Endodermal cell (in vitro differentiated cells): ENCODE measurements at regions not wholly inside any gene's neighbourhood (a gene's known extent, or its start where the extent isn't known, plus 50 kb on each side); places are given as distances from the start of the nearest gene placed in this dataset.

Experiments used
- DNase-seq: peaks from one replicate; pipeline ENCODE4 v3.0.0-alpha.2; 2017
- H3K27ac ChIP-seq: 2 replicates; pipeline ENCODE4 v1.5.1; 2013; ENCODE audit warnings: mild to moderate bottlenecking, low read depth, low read length, moderate library complexity
- H3K27me3 ChIP-seq: 2 replicates; pipeline ENCODE4 v1.6.1; 2013; ENCODE audit warnings: mild to moderate bottlenecking, low read length, moderate library complexity; ENCODE audit not compliant: insufficient read depth, control insufficient read depth, poor library complexity, severe bottlenecking
- H3K36me3 ChIP-seq: 2 replicates; pipeline ENCODE4 v1.7.0; 2013; ENCODE audit warnings: mild to moderate bottlenecking, low read length, moderate library complexity; ENCODE audit not compliant: control insufficient read depth, insufficient read depth
- H3K4me1 ChIP-seq: one replicate; pipeline ENCODE4 v1.7.0; 2013; ENCODE audit warnings: low read length; ENCODE audit not compliant: control insufficient read depth, insufficient read depth
- H3K4me3 ChIP-seq: 2 replicates; pipeline ENCODE4 v1.5.1; 2013; ENCODE audit warnings: mild to moderate bottlenecking, low read length, moderate library complexity
- H3K9ac ChIP-seq: 2 replicates; pipeline ENCODE4 v1.6.1; 2013; ENCODE audit warnings: mild to moderate bottlenecking, low read length, moderate library complexity; ENCODE audit not compliant: poor library complexity, severe bottlenecking; ENCODE audit errors: extremely low read depth
- H3K9me3 ChIP-seq: 2 replicates; pipeline ENCODE4 v1.6.1; 2013; ENCODE audit warnings: mild to moderate bottlenecking, low read length, moderate library complexity; ENCODE audit not compliant: control insufficient read depth
- H3K27ac Mint-ChIP-seq: 2 replicates; pipeline ENCODE4 v1.8.0; 2020; ENCODE audit warnings: mixed read lengths
- H3K27me3 Mint-ChIP-seq: 2 replicates; pipeline ENCODE4 v1.8.0; 2021; ENCODE audit warnings: mild to moderate bottlenecking, mixed read lengths; ENCODE audit not compliant: insufficient read depth
- H3K36me3 Mint-ChIP-seq: 2 replicates; pipeline ENCODE4 v1.8.0; 2020; ENCODE audit warnings: low read depth, mixed read lengths
- H3K4me1 Mint-ChIP-seq: 2 replicates; pipeline ENCODE4 v1.8.0; 2020; ENCODE audit warnings: mixed read lengths
- H3K4me3 Mint-ChIP-seq: 2 replicates; pipeline ENCODE4 v1.8.0; 2020; ENCODE audit warnings: mild to moderate bottlenecking, moderate library complexity, mixed read lengths
- H3K9me3 Mint-ChIP-seq: 2 replicates; pipeline ENCODE4 v1.8.0; 2020; ENCODE audit warnings: mild to moderate bottlenecking, mixed read lengths
- CTCF ChIP-seq: fragments of 200-600 bp; sonication (generic); conservative IDR thresholded peaks from 2 replicates; pipeline ENCODE4 v1.5.0; 2021; ENCODE audit warnings: antibody characterized with exemption, mild to moderate bottlenecking
- WGBS, 2 experiments: methylation state at CpG; one replicate each; pipeline versions ENCODE4 v1.1.5 to v1.1.7; 2013; ENCODE audit warnings: missing lambda C conversion rate in 2 of 2, mixed read lengths in 1 of 2; ENCODE audit not compliant: insufficient coverage in 1 of 2, insufficient read length in 1 of 2; 5-methylcytosine and 5-hydroxymethylcytosine counted together

GRCh38 chr15:94770199-94770598 lies 538.8 kb downstream of the MCTP2 start:
- Mint-ChIP-seq H3K9me3 (no peaks in the 10 kb centered on the region), H3K36me3 (no peaks in the 10 kb centered on the region), H3K4me1 (peaks cover 13% of the 10 kb centered on the region), H3K27me3 (peaks cover 11% of the 10 kb centered on the region), H3K4me3 (no peak overlapping the region), H3K27ac (no peak overlapping the region)
- 94 to 98% methylated on average over 9 to 10 of the region's 10 CpGs for WGBS, 2 experiments
- no peak for TF ChIP-seq CTCF
- Histone ChIP-seq H3K36me3 (no peaks in the 10 kb centered on the region), H3K9me3 (no peaks in the 10 kb centered on the region), H3K27me3 (no peaks in the 10 kb centered on the region), H3K4me1 (peaks cover 5% of the 10 kb centered on the region), H3K27ac (no peak overlapping the region), H3K9ac (no peak overlapping the region), H3K4me3 (no peak overlapping the region)
- DNase-seq: no peak

GRCh38 chr15:94777037-94777436 lies 545.7 kb downstream of the MCTP2 start:
- Mint-ChIP-seq H3K27me3 (peaks cover 1% of the 10 kb centered on the region), H3K4me1 (peaks cover 4% of the 10 kb centered on the region), H3K27ac (no peak overlapping the region), H3K36me3 (no peaks in the 10 kb centered on the region), H3K4me3 (no peak overlapping the region), H3K9me3 (peaks cover 4% of the 10 kb centered on the region)
- no peak overlapping the region for H3K27ac ChIP-seq
- H3K4me1 ChIP-seq: no peaks in the 10 kb centered on the region
- no peak overlapping the region for H3K4me3 ChIP-seq
- H3K36me3 ChIP-seq: no peaks in the 10 kb centered on the region
- H3K9me3 ChIP-seq: no peaks in the 10 kb centered on the region
- WGBS, 2 experiments: 80 to 96% methylated on average over 1 of the region's 1 CpG
- no peak overlapping the region for H3K9ac ChIP-seq
- H3K27me3 ChIP-seq: no peaks in the 10 kb centered on the region
- no peak for DNase-seq
- no peak for TF ChIP-seq CTCF

- Histone ChIP-seq H3K27me3 (no peaks in the 10 kb centered on the region), H3K9me3 (no peaks in the 10 kb centered on the region), H3K27ac (no peak overlapping the region), H3K4me3 (no peak overlapping the region), H3K4me1 (no peaks in the 10 kb centered on the region), H3K9ac (no peak overlapping the region), H3K36me3 (no peaks in the 10 kb centered on the region)
- peaks cover 4% of the 10 kb centered on the region for H3K4me1 Mint-ChIP-seq
- H3K27me3 Mint-ChIP-seq: no peaks in the 10 kb centered on the region
- H3K4me3 Mint-ChIP-seq: no peak overlapping the region
- no peak for DNase-seq
- H3K36me3 Mint-ChIP-seq: no peaks in the 10 kb centered on the region
- peaks cover 4% of the 10 kb centered on the region for H3K9me3 Mint-ChIP-seq
- TF ChIP-seq CTCF: no peak
- no peak overlapping the region for H3K27ac Mint-ChIP-seq
These were observed 547.5 kb downstream of the MCTP2 start for GRCh38 chr15:94778840-94779239.
